Mucosa of rectum (tissue), 2 donors: ENCODE measurements at regions not wholly inside any gene's neighbourhood (a gene's known extent, or its start where the extent isn't known, plus 50 kb on each side); places are given as distances from the start of the nearest gene placed in this dataset.
"Not testable (repeated sequence)": the region's sequence is repeated elsewhere in the genome, so short reads cannot be mapped to it uniquely, and the experiment has no call there.

Experiments
- H3K27ac ChIP-seq, 2 donors: one replicate each; pipeline ENCODE4 v1.7.0; 2013; ENCODE audit warnings: inconsistent platforms in 2 of 2, low read depth in 2 of 2, low read length in 2 of 2
- H3K27me3 ChIP-seq, 2 donors: one replicate each; pipeline ENCODE4 v1.7.0; 2013; ENCODE audit warnings: low read length in 2 of 2; ENCODE audit not compliant: control insufficient read depth in 2 of 2, insufficient read depth in 2 of 2
- H3K36me3 ChIP-seq, 2 donors: one replicate each; pipeline ENCODE4 v1.7.0; 2013; ENCODE audit warnings: low read length in 2 of 2; ENCODE audit not compliant: control insufficient read depth in 2 of 2, insufficient read depth in 2 of 2
- H3K4me1 ChIP-seq, 2 donors: one replicate each; pipeline ENCODE4 v1.7.0; 2013; ENCODE audit warnings: low read length in 2 of 2, mild to moderate bottlenecking in 1 of 2; ENCODE audit not compliant: control insufficient read depth in 2 of 2, insufficient read depth in 2 of 2
- H3K4me3 ChIP-seq, 2 donors: one replicate each; pipeline ENCODE4 v1.7.0; 2013; ENCODE audit warnings: low read length in 2 of 2
- H3K9ac ChIP-seq, 2 donors: one replicate each; pipeline ENCODE4 v1.7.0; 2013; ENCODE audit warnings: low read length in 2 of 2, low read depth in 1 of 2, mild to moderate bottlenecking in 1 of 2
- H3K9me3 ChIP-seq, 2 donors: one replicate each; pipeline ENCODE4 v1.7.0; 2013; ENCODE audit warnings: low read length in 2 of 2; ENCODE audit not compliant: control insufficient read depth in 2 of 2
- donor health status: healthy.
- donor health status: Normal muscosa, but diverticular disease.

GRCh38 chr6:4641461-4641860, 134.7 kb upstream of the CDYL start:
- Histone ChIP-seq H3K27ac (no peak overlapping the region), H3K4me1 (peaks cover 0 to 3% of the 10 kb centered on the region in 2 donors), H3K9ac (no peak overlapping the region), H3K27me3 (no peaks in the 10 kb centered on the region), H3K9me3 (no peaks in the 10 kb centered on the region), H3K4me3 (no peak overlapping the region), H3K36me3 (no peaks in the 10 kb centered on the region)

GRCh38 chr6:4640139-4640538, 136.1 kb upstream of the CDYL start:
- Histone ChIP-seq H3K4me1 (no peaks in the 10 kb centered on the region), H3K27ac (no peak overlapping the region), H3K9me3 (no peaks in the 10 kb centered on the region), H3K36me3 (no peaks in the 10 kb centered on the region), H3K9ac (no peak overlapping the region), H3K4me3 (no peak overlapping the region), H3K27me3 (no peaks in the 10 kb centered on the region)

GRCh38 chr6:4638641-4639040, 137.6 kb upstream of the CDYL start:
- no peak overlapping the region for H3K27ac ChIP-seq
- H3K4me1 ChIP-seq: no peaks in the 10 kb centered on the region
- H3K9me3 ChIP-seq: no peaks in the 10 kb centered on the region
- no peak overlapping the region for H3K9ac ChIP-seq
- H3K36me3 ChIP-seq: no peaks in the 10 kb centered on the region
- H3K4me3 ChIP-seq: no peak overlapping the region
- H3K27me3 ChIP-seq: no peaks in the 10 kb centered on the region

- Histone ChIP-seq H3K9ac (no peak overlapping the region), H3K27me3 (no peaks in the 10 kb centered on the region), H3K4me1 (no peaks in the 10 kb centered on the region), H3K9me3 (no peaks in the 10 kb centered on the region), H3K4me3 (no peak overlapping the region), H3K27ac (no peak overlapping the region), H3K36me3 (no peaks in the 10 kb centered on the region)
These were observed 138.3 kb upstream of the CDYL start for GRCh38 chr6:4637691-4638433.

- H3K4me3 ChIP-seq: no peak overlapping the region
- H3K4me1 ChIP-seq: no peaks in the 10 kb centered on the region
- no peaks in the 10 kb centered on the region for H3K36me3 ChIP-seq
- no peaks in the 10 kb centered on the region for H3K27me3 ChIP-seq
- H3K9me3 ChIP-seq: no peaks in the 10 kb centered on the region
- H3K27ac ChIP-seq: no peak overlapping the region
- H3K9ac ChIP-seq: no peak overlapping the region
These were observed 139.4 kb upstream of the CDYL start for GRCh38 chr6:4636881-4637224.

GRCh38 chr6:4636191-4636880, 139.9 kb upstream of the CDYL start:
- Histone ChIP-seq H3K27me3 (no peaks in the 10 kb centered on the region), H3K4me3 (no peak overlapping the region), H3K9me3 (no peaks in the 10 kb centered on the region), H3K9ac (no peak overlapping the region), H3K27ac (no peak overlapping the region), H3K36me3 (no peaks in the 10 kb centered on the region), H3K4me1 (no peaks in the 10 kb centered on the region)

GRCh38 chr6:4635666-4636065, 140.5 kb upstream of the CDYL start:
- H3K4me3 ChIP-seq: no peak overlapping the region
- H3K27ac ChIP-seq: no peak overlapping the region
- no peaks in the 10 kb centered on the region for H3K4me1 ChIP-seq
- H3K36me3 ChIP-seq: no peaks in the 10 kb centered on the region
- no peak overlapping the region for H3K9ac ChIP-seq
- H3K9me3 ChIP-seq: peaks cover 0 to 3% of the 10 kb centered on the region in 2 donors
- no peaks in the 10 kb centered on the region for H3K27me3 ChIP-seq

GRCh38 chr6:4632421-4632820, 143.8 kb upstream of the CDYL start:
- no peak overlapping the region for H3K27ac ChIP-seq
- no peaks in the 10 kb centered on the region for H3K27me3 ChIP-seq
- peaks cover 0 to 4% of the 10 kb centered on the region in 2 donors for H3K9me3 ChIP-seq
- H3K9ac ChIP-seq: no peak overlapping the region
- no peaks in the 10 kb centered on the region for H3K36me3 ChIP-seq
- H3K4me3 ChIP-seq: no peak overlapping the region
- no peaks in the 10 kb centered on the region for H3K4me1 ChIP-seq

GRCh38 chr6:4629789-4630188, 146.4 kb upstream of the CDYL start:
- H3K4me1 ChIP-seq, H3K4me3 ChIP-seq, H3K9me3 ChIP-seq, H3K9ac ChIP-seq, H3K27me3 ChIP-seq, H3K27ac ChIP-seq, H3K36me3 ChIP-seq: not testable (repeated sequence)

- no peaks in the 10 kb centered on the region for H3K4me1 ChIP-seq
- no peaks in the 10 kb centered on the region for H3K36me3 ChIP-seq
- peaks cover 0 to under 1% of the 10 kb centered on the region in 2 donors for H3K9me3 ChIP-seq
- H3K27ac ChIP-seq: no peak overlapping the region
- no peaks in the 10 kb centered on the region for H3K27me3 ChIP-seq
- no peak overlapping the region for H3K9ac ChIP-seq
- no peak overlapping the region for H3K4me3 ChIP-seq
These were observed 150.6 kb upstream of the CDYL start for GRCh38 chr6:4625557-4625956.
